K562 (cell line): ENCODE measurements at regions not wholly inside any gene's neighbourhood (a gene's known extent, or its start where the extent isn't known, plus 50 kb on each side); places are given as distances from the start of the nearest gene placed in this dataset.

Experiments
- ATAC-seq: fragments of 200-7000 bp; cut with Tn5 transposase; 3 replicates; pipeline ENCODE4 v1.9.1; 2020; ENCODE audit warnings: moderate library complexity
- BruUV-seq: library from RNA; stranded (reverse); fragments of 400-500 nt; replicated peaks from 2 replicates; lab custom pipeline; 2021; lab: Mats Ljungman, UMichigan
- CTCF ChIA-PET: fragments of 300-600 bp; formaldehyde crosslinking; extraction: SDS; loops from one replicate; lab custom pipeline; 2021; ENCODE audit warnings: low intra/inter-chr PET ratio; lab: Yijun Ruan, JAX
- POLR2A ChIA-PET: fragments of 300-600, 350-650 bp; sonication (Branson Sonifier 250); formaldehyde crosslinking; extraction: SDS; loops from one replicate; lab custom pipeline; 2021; ENCODE audit warnings: antibody characterized with exemption, inconsistent platforms; lab: Yijun Ruan, JAX
- DNase-seq, 4 experiments: peaks; one replicate each; pipeline versions ENCODE4 v3.0.0 to v3.0.0-alpha.2; 2011 to 2018; ENCODE audit warnings: low spot score in 3 of 4, mixed read lengths in 3 of 4; ENCODE audit errors: extremely low read depth in 1 of 4
- FAIRE-seq: peaks from 2 replicates; lab custom pipeline; 2011; peaks lifted over from hg19 to GRCh38; lab: Jason Lieb, UNC
- H2AFZ ChIP-seq: 2 replicates; pipeline ENCODE4 v1.6.0; 2011; ENCODE audit warnings: low read depth, low read length, control low read depth, inconsistent platforms
- H3K27ac ChIP-seq: fragments of 200-600 bp; 3 replicates; pipeline ENCODE4 v1.8.0; 2011; ENCODE audit warnings: low read depth, mild to moderate bottlenecking, control low read depth, inconsistent platforms, low read length, moderate library complexity, mixed read lengths; ENCODE audit errors: extremely low read depth
- H3K27me3 ChIP-seq, 2 experiments: fragments of 300-600 bp in 1 of 2; 2 replicates in 1 of 2; 3 replicates in 1 of 2; pipeline versions ENCODE4 v1.6.0 to v1.8.0; 2011; ENCODE audit warnings: inconsistent platforms in 2 of 2, low read length in 2 of 2, mild to moderate bottlenecking in 1 of 2, mixed read lengths in 1 of 2, moderate library complexity in 1 of 2; ENCODE audit not compliant: control insufficient read depth in 2 of 2, insufficient read depth in 2 of 2
- H3K36me3 ChIP-seq: fragments of 300-600 bp; 3 replicates; pipeline ENCODE4 v1.8.0; 2011; ENCODE audit warnings: mild to moderate bottlenecking, low read length, inconsistent platforms; ENCODE audit not compliant: control insufficient read depth, insufficient read depth
- H3K4me1 ChIP-seq, 2 experiments: fragments of 200-600 bp in 1 of 2; replicated peaks in 1 of 2; 2 replicates in 1 of 2; 3 replicates in 1 of 2; pipeline versions ENCODE4 v1.5.1 to v1.8.0; 2011; ENCODE audit warnings: inconsistent platforms in 2 of 2, low read length in 2 of 2, mild to moderate bottlenecking in 1 of 2, mixed read lengths in 1 of 2, moderate library complexity in 1 of 2; ENCODE audit not compliant: control insufficient read depth in 2 of 2, insufficient read depth in 2 of 2
- H3K4me2 ChIP-seq: 2 replicates; pipeline ENCODE4 v1.6.1; 2011; ENCODE audit warnings: low read length, control low read depth, inconsistent platforms, mixed read lengths; ENCODE audit not compliant: insufficient read depth
- H3K4me3 ChIP-seq: fragments of 200-600 bp; sonication (generic), shearing (Covaris generic); 2 replicates; pipeline ENCODE4 v1.5.1; 2016; ENCODE audit warnings: control low read depth, inconsistent platforms
- H3K79me2 ChIP-seq: fragments of 200-600 bp; 3 replicates; pipeline ENCODE4 v1.8.0; 2011; ENCODE audit warnings: low read length, inconsistent platforms; ENCODE audit not compliant: control insufficient read depth, insufficient read depth
- H3K9ac ChIP-seq, 2 experiments: 2 replicates each; pipeline versions ENCODE4 v1.6.0 to v1.6.1; 2011; ENCODE audit warnings: low read depth in 2 of 2, low read length in 2 of 2, control low read depth in 1 of 2, inconsistent platforms in 1 of 2, mild to moderate bottlenecking in 1 of 2, mixed read lengths in 1 of 2; ENCODE audit not compliant: insufficient read depth in 1 of 2
- H3K9me1 ChIP-seq: one replicate; pipeline ENCODE4 v1.6.0; 2011; ENCODE audit warnings: inconsistent platforms, mild to moderate bottlenecking, low read length, moderate library complexity; ENCODE audit not compliant: control insufficient read depth, insufficient read depth
- H3K9me3 ChIP-seq: replicated peaks from 2 replicates; pipeline ENCODE4 v1.5.1; 2011; ENCODE audit warnings: low read depth, low read length, inconsistent platforms; ENCODE audit not compliant: control insufficient read depth, insufficient read depth
- H4K20me1 ChIP-seq: replicated peaks from 2 replicates; pipeline ENCODE4 v1.6.1; 2011; ENCODE audit warnings: low read length, inconsistent platforms, mixed read lengths; ENCODE audit not compliant: control insufficient read depth, insufficient read depth
- DPF2 ChIP-seq: fragments of 450-650 bp; IDR thresholded peaks from 2 replicates; pipeline ENCODE4 v1.6.1; 2016
- MITF ChIP-seq: IDR thresholded peaks from 2 replicates; pipeline ENCODE4 v1.6.1; 2014; ENCODE audit warnings: antibody characterized with exemption
- MLLT1 ChIP-seq, 2 experiments: fragments of 450-650 bp; IDR thresholded peaks; 2 replicates each; pipeline ENCODE4 v1.6.1; 2016
- PCBP1 ChIP-seq: fragments of 200-400 bp; formaldehyde crosslinking; IDR thresholded peaks from 2 replicates; pipeline ENCODE4 v1.6.1; 2018; ENCODE audit warnings: mild to moderate bottlenecking, low read depth, low read length; ENCODE audit not compliant: poor library complexity, severe bottlenecking
- RBM14 ChIP-seq: fragments of 200-400 bp; formaldehyde crosslinking; IDR thresholded peaks from 2 replicates; pipeline ENCODE4 v1.6.1; 2018; ENCODE audit warnings: low read depth, mild to moderate bottlenecking, low read length, moderate library complexity, borderline replicate concordance; ENCODE audit not compliant: insufficient read depth
- STAG1 ChIP-seq: sonication (generic); formaldehyde crosslinking; IDR thresholded peaks from 2 replicates; pipeline ENCODE4 v1.5.0; 2020; ENCODE audit warnings: missing genetic modification reagents, borderline replicate concordance
- USF1 ChIP-seq: sonication (generic); formaldehyde crosslinking; IDR thresholded peaks from 2 replicates; pipeline ENCODE4 v1.9.0; 2022; ENCODE audit warnings: mild to moderate bottlenecking, missing genetic modification reagents
- ZBTB33 ChIP-seq: sonication (generic); formaldehyde crosslinking; IDR thresholded peaks from 2 replicates; pipeline ENCODE4 v1.8.1; 2023; ENCODE audit warnings: mild to moderate bottlenecking, missing genetic modification reagents
- ZNF174 ChIP-seq: fragments of 250-450 bp; sonication (Bioruptor Pico); IDR thresholded peaks from 2 replicates; pipeline ENCODE4 v1.4.0; 2020; ENCODE audit warnings: mild to moderate bottlenecking
- ZNF668 ChIP-seq: fragments of 250-450 bp; sonication (Bioruptor Pico); IDR thresholded peaks from 2 replicates; pipeline ENCODE4 v1.8.0; 2022; ENCODE audit warnings: mild to moderate bottlenecking, inconsistent platforms
- ZNF75A ChIP-seq: fragments of 450-650 bp; formaldehyde crosslinking; IDR thresholded peaks from 2 replicates; pipeline ENCODE4 v1.4.0; 2020; ENCODE audit warnings: mild to moderate bottlenecking
- ZSCAN32 ChIP-seq: fragments of 450-650 bp; formaldehyde crosslinking; IDR thresholded peaks from 2 replicates; pipeline ENCODE4 v1.4.0; 2020; ENCODE audit warnings: mild to moderate bottlenecking, moderate library complexity
- WGBS: fragments of 100-300 bp; shearing (Covaris generic); methylation state at CpG from one replicate; pipeline ENCODE4 v1.1.6; 2016; ENCODE audit warnings: low coverage, mixed read lengths; ENCODE audit not compliant: insufficient coverage; ENCODE audit errors: missing lambda C conversion rate; 5-methylcytosine and 5-hydroxymethylcytosine counted together
- in situ Hi-C: fragments of 300-500 bp; cut with MboI; formaldehyde crosslinking; loops from 4 replicates; pipeline ENCODE4 v1.15.0; 2018; ENCODE audit warnings: inconsistent platforms, mixed read lengths
- intact Hi-C: fragments of 100-400 bp; cut with micrococcal nuclease; formaldehyde crosslinking; loops from 2 replicates; pipeline ENCODE4 v1.14.2; 2022
- TF ChIP-seq, protein P1 (sequence below): sonication (generic); formaldehyde crosslinking; IDR thresholded peaks from 2 replicates; pipeline ENCODE4 v1.8.0; 2022; ENCODE audit warnings: mild to moderate bottlenecking, missing genetic modification reagents
- TF ChIP-seq, protein P2 (sequence below): sonication (generic); formaldehyde crosslinking; IDR thresholded peaks from 2 replicates; pipeline ENCODE4 v1.8.0; 2022; ENCODE audit warnings: missing genetic modification reagents, mild to moderate bottlenecking, moderate library complexity, borderline replicate concordance

- no peak for TF ChIP-seq ZBTB33 (CRISPR knock-in tag)
- no peak for TF ChIP-seq ZNF75A
- no peak for TF ChIP-seq PCBP1
Measured at GRCh38 chrX:147770858-147771257, 140.9 kb upstream of the FMR1 start (continued).

DNA sequence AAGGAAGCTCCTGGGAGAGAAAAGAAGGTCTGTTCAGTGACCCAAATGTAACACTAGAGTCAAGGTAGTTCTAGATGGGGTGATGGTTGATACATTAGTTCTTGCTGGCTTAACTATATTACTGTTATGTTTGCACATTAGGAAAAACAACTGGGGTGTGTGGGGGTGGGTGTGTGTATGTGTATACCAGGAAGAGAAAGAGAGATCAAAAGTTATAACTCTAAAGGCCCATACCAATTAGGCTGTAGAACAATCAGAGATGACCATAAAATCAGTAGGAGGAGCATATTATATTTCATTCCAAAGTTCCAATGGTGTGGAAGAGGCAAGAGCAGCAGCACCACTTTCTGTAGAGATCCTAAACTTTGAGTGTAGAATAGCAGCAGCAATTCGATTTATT is 134.7 kb upstream of the FMR1 start:
- no peak for DNase-seq
- in situ Hi-C loops (no loop called here), intact Hi-C loops (no loop called here)
- Histone ChIP-seq H3K27me3 (no peaks in the 10 kb centered on the region), H3K9me1 (no peaks in the 10 kb centered on the region), H3K36me3 (no peaks in the 10 kb centered on the region), H3K4me1 (no peaks in the 10 kb centered on the region), H3K9me3 (no peaks in the 10 kb centered on the region), H4K20me1 (no peaks in the 10 kb centered on the region), H3K27ac (no peak overlapping the region), H3K79me2 (no peaks in the 10 kb centered on the region), H3K9ac (no peak overlapping the region), H3K4me3 (no peak overlapping the region), H2AFZ (no peak overlapping the region), H3K4me2 (no peak overlapping the region)
- CTCF ChIA-PET: no interaction called here
- BruUV-seq: no TSS peak
- TF ChIP-seq USF1 (CRISPR knock-in tag): no peak
- TF ChIP-seq ZNF174 (CRISPR knock-in tag): no peak
- TF ChIP-seq, protein P1, sequence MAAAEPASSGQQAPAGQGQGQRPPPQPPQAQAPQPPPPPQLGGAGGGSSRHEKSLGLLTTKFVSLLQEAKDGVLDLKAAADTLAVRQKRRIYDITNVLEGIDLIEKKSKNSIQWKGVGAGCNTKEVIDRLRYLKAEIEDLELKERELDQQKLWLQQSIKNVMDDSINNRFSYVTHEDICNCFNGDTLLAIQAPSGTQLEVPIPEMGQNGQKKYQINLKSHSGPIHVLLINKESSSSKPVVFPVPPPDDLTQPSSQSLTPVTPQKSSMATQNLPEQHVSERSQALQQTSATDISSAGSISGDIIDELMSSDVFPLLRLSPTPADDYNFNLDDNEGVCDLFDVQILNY (CRISPR knock-in tag): no peak
- no peak for TF ChIP-seq DPF2
- TF ChIP-seq ZNF668 (CRISPR knock-in tag): no peak
- no peak for TF ChIP-seq MLLT1 (IDR thresholded peaks at IDR 0.05)
- TF ChIP-seq MITF: no peak
- TF ChIP-seq RBM14: no peak
- no peak for TF ChIP-seq STAG1 (CRISPR knock-in tag)
- no peak for TF ChIP-seq ZSCAN32
- TF ChIP-seq, protein P2, sequence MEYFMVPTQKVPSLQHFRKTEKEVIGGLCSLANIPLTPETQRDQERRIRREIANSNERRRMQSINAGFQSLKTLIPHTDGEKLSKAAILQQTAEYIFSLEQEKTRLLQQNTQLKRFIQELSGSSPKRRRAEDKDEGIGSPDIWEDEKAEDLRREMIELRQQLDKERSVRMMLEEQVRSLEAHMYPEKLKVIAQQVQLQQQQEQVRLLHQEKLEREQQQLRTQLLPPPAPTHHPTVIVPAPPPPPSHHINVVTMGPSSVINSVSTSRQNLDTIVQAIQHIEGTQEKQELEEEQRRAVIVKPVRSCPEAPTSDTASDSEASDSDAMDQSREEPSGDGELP: no peak
- POLR2A ChIA-PET: no interaction called here
- 0% methylated on average over 1 of the region's 1 CpG for WGBS
- FAIRE-seq: no peak
- ATAC-seq: no peak
